PFSK-1 (cell line): ENCODE measurements at regions not wholly inside any gene's neighbourhood (a gene's known extent, or its start where the extent isn't known, plus 50 kb on each side); places are given as distances from the start of the nearest gene placed in this dataset.

Experiments
- POLR2AphosphoS5 ChIP-seq: IDR thresholded peaks from 2 replicates; pipeline ENCODE4 v1.6.1; 2012; ENCODE audit warnings: low read depth, mild to moderate bottlenecking, control low read depth, low read length, moderate library complexity
- SIN3A ChIP-seq: IDR thresholded peaks from 2 replicates; pipeline ENCODE4 v1.6.1; 2012; ENCODE audit warnings: mild to moderate bottlenecking, low read length, moderate library complexity, borderline replicate concordance; ENCODE audit not compliant: insufficient read depth
- TF ChIP-seq, protein P1 (sequence below), 2 experiments: IDR thresholded peaks; 2 replicates each; pipeline versions ENCODE4 v1.6.1 to v1.8.0; 2011 to 2012; ENCODE audit warnings: low read depth in 2 of 2, low read length in 2 of 2, control low read depth in 1 of 2, inconsistent platforms in 1 of 2, mild to moderate bottlenecking in 1 of 2, moderate library complexity in 1 of 2; ENCODE audit not compliant: insufficient read depth in 1 of 2

- TF ChIP-seq, protein P1, sequence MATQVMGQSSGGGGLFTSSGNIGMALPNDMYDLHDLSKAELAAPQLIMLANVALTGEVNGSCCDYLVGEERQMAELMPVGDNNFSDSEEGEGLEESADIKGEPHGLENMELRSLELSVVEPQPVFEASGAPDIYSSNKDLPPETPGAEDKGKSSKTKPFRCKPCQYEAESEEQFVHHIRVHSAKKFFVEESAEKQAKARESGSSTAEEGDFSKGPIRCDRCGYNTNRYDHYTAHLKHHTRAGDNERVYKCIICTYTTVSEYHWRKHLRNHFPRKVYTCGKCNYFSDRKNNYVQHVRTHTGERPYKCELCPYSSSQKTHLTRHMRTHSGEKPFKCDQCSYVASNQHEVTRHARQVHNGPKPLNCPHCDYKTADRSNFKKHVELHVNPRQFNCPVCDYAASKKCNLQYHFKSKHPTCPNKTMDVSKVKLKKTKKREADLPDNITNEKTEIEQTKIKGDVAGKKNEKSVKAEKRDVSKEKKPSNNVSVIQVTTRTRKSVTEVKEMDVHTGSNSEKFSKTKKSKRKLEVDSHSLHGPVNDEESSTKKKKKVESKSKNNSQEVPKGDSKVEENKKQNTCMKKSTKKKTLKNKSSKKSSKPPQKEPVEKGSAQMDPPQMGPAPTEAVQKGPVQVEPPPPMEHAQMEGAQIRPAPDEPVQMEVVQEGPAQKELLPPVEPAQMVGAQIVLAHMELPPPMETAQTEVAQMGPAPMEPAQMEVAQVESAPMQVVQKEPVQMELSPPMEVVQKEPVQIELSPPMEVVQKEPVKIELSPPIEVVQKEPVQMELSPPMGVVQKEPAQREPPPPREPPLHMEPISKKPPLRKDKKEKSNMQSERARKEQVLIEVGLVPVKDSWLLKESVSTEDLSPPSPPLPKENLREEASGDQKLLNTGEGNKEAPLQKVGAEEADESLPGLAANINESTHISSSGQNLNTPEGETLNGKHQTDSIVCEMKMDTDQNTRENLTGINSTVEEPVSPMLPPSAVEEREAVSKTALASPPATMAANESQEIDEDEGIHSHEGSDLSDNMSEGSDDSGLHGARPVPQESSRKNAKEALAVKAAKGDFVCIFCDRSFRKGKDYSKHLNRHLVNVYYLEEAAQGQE (IDR thresholded peaks at IDR 0.05; ENCODE audit: insufficient read depth in 1 of 2, low read depth in 2 of 2, low read length in 2 of 2) = no peak
- no peak for TF ChIP-seq POLR2AphosphoS5
- no peak for TF ChIP-seq SIN3A
Measured at GRCh38 chr9:17988489-17988888, 409.6 kb downstream of the SH3GL2 start.
